Keratinocyte (primary cell): ENCODE measurements at regions not wholly inside any gene's neighbourhood (a gene's known extent, or its start where the extent isn't known, plus 50 kb on each side); places are given as distances from the start of the nearest gene placed in this dataset.

Source experiments
- DNase-seq: peaks from one replicate; pipeline ENCODE4 v3.0.0-alpha.2; 2011; ENCODE audit warnings: low read depth, missing footprints, low spot score
- FAIRE-seq: peaks from 2 replicates; lab custom pipeline; 2011; peaks lifted over from hg19 to GRCh38; lab: Jason Lieb, UNC
- H2AFZ ChIP-seq: 2 replicates; pipeline ENCODE4 v1.6.0; 2012; ENCODE audit warnings: low read length, control low read depth, inconsistent platforms; ENCODE audit not compliant: control insufficient read depth
- H3K27ac ChIP-seq: 2 replicates; pipeline ENCODE4 v1.5.1; 2011; ENCODE audit warnings: low read length; ENCODE audit not compliant: control insufficient read depth, insufficient read depth
- H3K27me3 ChIP-seq: 3 replicates; pipeline ENCODE4 v1.6.0; 2011; ENCODE audit warnings: low read length; ENCODE audit not compliant: control insufficient read depth, insufficient read depth; ENCODE audit errors: extremely low read depth
- H3K36me3 ChIP-seq, 2 experiments: 2 replicates in 1 of 2; 3 replicates in 1 of 2; pipeline ENCODE4 v1.5.1; 2011; ENCODE audit warnings: low read length in 2 of 2, mild to moderate bottlenecking in 1 of 2; ENCODE audit not compliant: control insufficient read depth in 2 of 2, insufficient read depth in 2 of 2; ENCODE audit errors: extremely low read depth in 1 of 2
- H3K4me1 ChIP-seq: 3 replicates; pipeline ENCODE4 v1.5.1; 2011; ENCODE audit warnings: low read length; ENCODE audit not compliant: control insufficient read depth, insufficient read depth; ENCODE audit errors: extremely low read depth
- H3K4me2 ChIP-seq: 3 replicates; pipeline ENCODE4 v1.6.0; 2011; ENCODE audit warnings: low read depth, low read length; ENCODE audit not compliant: control insufficient read depth, insufficient read depth; ENCODE audit errors: extremely low read depth
- H3K4me3 ChIP-seq, 3 experiments: fragments of 200-600 bp in 1 of 3; sonication (generic) in 1 of 3; 2 replicates in 2 of 3; 3 replicates in 1 of 3; pipeline ENCODE4 v1.5.1; 2011 to 2016; ENCODE audit warnings: low read length in 3 of 3, mild to moderate bottlenecking in 3 of 3, control low read depth in 2 of 3, inconsistent platforms in 1 of 3, low read depth in 1 of 3, mixed read lengths in 1 of 3, mixed run types in 1 of 3, moderate library complexity in 1 of 3; ENCODE audit not compliant: control insufficient read depth in 2 of 3, insufficient read depth in 2 of 3; ENCODE audit errors: extremely low read depth in 1 of 3
- H3K79me2 ChIP-seq: 2 replicates; pipeline ENCODE4 v1.6.0; 2012; ENCODE audit warnings: low read length; ENCODE audit not compliant: control insufficient read depth, insufficient read depth
- H3K9ac ChIP-seq: 3 replicates; pipeline ENCODE4 v1.6.0; 2011; ENCODE audit warnings: low read length; ENCODE audit not compliant: control insufficient read depth, insufficient read depth; ENCODE audit errors: extremely low read depth
- H3K9me1 ChIP-seq: 3 replicates; pipeline ENCODE4 v1.6.0; 2011; ENCODE audit warnings: low read length; ENCODE audit not compliant: control insufficient read depth, insufficient read depth; ENCODE audit errors: extremely low read depth
- H3K9me3 ChIP-seq: 2 replicates; pipeline ENCODE4 v1.5.1; 2012; ENCODE audit warnings: low read depth, low read length; ENCODE audit not compliant: control insufficient read depth
- H4K20me1 ChIP-seq: 3 replicates; pipeline ENCODE4 v1.6.0; 2011; ENCODE audit warnings: low read length; ENCODE audit not compliant: control insufficient read depth, insufficient read depth; ENCODE audit errors: extremely low read depth
- EZH2 ChIP-seq: IDR thresholded peaks from one replicate; pipeline ENCODE4 v1.6.1; 2012; ENCODE audit warnings: inconsistent platforms, mild to moderate bottlenecking, low read length, moderate library complexity
- dilution Hi-C: fragments of 300-500 bp; cut with MboI; formaldehyde crosslinking; loops from one replicate; pipeline ENCODE4 v1.7.0; 2020; ENCODE audit warnings: low sequenced_read_pairs; ENCODE audit not compliant: extremely low pct_ligation_motif_present
- TF ChIP-seq, protein P1 (sequence below), 3 experiments: IDR thresholded peaks in 1 of 3; conservative IDR thresholded peaks in 1 of 3; optimal IDR thresholded peaks in 1 of 3; 2 replicates in 2 of 3; 3 replicates in 1 of 3; pipeline versions ENCODE3 to v1.5.1; 2011; ENCODE audit warnings: low read length in 3 of 3, mild to moderate bottlenecking in 3 of 3, moderate library complexity in 2 of 3, control low read depth in 1 of 3, inconsistent platforms in 1 of 3; ENCODE audit not compliant: insufficient read depth in 2 of 3; ENCODE audit errors: extremely low read depth in 1 of 3

DNA sequence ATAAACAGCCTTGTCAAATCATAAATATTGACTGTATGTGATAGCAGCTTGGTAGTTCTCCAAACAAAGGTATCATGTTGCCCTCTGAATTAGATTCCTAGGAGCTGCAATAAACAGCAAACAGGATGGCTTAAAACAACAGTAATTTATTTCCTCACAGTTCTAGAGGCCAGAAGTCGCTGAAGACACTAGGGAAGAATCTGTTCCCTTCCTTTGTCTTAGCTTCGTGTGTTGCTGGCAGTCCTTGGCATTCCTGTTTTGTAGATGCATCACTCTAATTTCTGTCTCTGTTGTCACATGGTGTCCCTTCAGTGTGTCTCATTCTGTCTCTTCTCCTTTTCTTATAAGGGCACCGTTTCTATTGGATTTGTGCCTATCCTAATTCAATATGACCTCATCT, 679.3 kb downstream of the OTOL1 start:
- Histone ChIP-seq H3K9ac (no peak overlapping the region), H3K9me3 (no peaks in the 10 kb centered on the region), H3K79me2 (no peaks in the 10 kb centered on the region), H3K4me3 (no peak overlapping the region), H3K4me2 (no peak overlapping the region), H3K27ac (no peak overlapping the region), H3K27me3 (no peaks in the 10 kb centered on the region), H2AFZ (no peak overlapping the region), H4K20me1 (no peaks in the 10 kb centered on the region), H3K36me3 (no peaks in the 10 kb centered on the region), H3K4me1 (no peaks in the 10 kb centered on the region), H3K9me1 (no peaks in the 10 kb centered on the region)
- DNase-seq (no peak), FAIRE-seq (no peak)
- no peak for TF ChIP-seq EZH2
- TF ChIP-seq, protein P1, sequence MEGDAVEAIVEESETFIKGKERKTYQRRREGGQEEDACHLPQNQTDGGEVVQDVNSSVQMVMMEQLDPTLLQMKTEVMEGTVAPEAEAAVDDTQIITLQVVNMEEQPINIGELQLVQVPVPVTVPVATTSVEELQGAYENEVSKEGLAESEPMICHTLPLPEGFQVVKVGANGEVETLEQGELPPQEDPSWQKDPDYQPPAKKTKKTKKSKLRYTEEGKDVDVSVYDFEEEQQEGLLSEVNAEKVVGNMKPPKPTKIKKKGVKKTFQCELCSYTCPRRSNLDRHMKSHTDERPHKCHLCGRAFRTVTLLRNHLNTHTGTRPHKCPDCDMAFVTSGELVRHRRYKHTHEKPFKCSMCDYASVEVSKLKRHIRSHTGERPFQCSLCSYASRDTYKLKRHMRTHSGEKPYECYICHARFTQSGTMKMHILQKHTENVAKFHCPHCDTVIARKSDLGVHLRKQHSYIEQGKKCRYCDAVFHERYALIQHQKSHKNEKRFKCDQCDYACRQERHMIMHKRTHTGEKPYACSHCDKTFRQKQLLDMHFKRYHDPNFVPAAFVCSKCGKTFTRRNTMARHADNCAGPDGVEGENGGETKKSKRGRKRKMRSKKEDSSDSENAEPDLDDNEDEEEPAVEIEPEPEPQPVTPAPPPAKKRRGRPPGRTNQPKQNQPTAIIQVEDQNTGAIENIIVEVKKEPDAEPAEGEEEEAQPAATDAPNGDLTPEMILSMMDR (optimal IDR thresholded peaks at IDR 0.05 in 1 of 3, IDR thresholded peaks at IDR 0.05 in 1 of 3, conservative IDR thresholded peaks at IDR 0.05 in 1 of 3; ENCODE audit: extremely low read depth in 1 of 3, insufficient read depth in 2 of 3, low read length in 3 of 3): no peak
- dilution Hi-C loops: no loop called here

DNA sequence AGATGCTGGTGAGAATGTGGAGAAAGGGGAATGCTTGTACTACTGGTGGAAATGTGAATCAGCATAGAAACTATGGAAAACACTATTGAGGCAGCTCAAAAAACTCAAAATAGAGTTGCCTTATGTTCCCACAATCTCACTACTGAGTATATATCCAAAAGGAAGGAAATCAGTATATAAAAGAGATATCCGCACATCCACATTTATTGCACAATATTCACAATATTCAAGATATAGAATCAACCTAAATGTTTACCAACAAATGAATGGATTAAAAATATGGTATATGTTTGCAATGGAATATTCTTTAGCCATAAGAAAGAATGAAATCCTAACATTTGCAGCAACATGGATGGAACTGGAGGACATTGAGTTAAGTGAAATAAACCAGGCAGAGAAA, 686.8 kb downstream of the OTOL1 start:
- H3K27ac ChIP-seq: no peak overlapping the region
- H3K36me3 ChIP-seq: no peaks in the 10 kb centered on the region
- no peaks in the 10 kb centered on the region for H3K9me1 ChIP-seq
- no peak overlapping the region for H2AFZ ChIP-seq
- H3K9ac ChIP-seq: no peak overlapping the region
- no peaks in the 10 kb centered on the region for H3K4me1 ChIP-seq
- DNase-seq: no peak
- TF ChIP-seq, protein P1 (optimal IDR thresholded peaks at IDR 0.05 in 1 of 3, IDR thresholded peaks at IDR 0.05 in 1 of 3, conservative IDR thresholded peaks at IDR 0.05 in 1 of 3; ENCODE audit: extremely low read depth in 1 of 3, insufficient read depth in 2 of 3, low read length in 3 of 3): no peak
- TF ChIP-seq EZH2: no peak
- dilution Hi-C loops: no loop called here
- no peak overlapping the region for H3K4me2 ChIP-seq
- FAIRE-seq: no peak
- no peaks in the 10 kb centered on the region for H3K27me3 ChIP-seq
- H3K4me3 ChIP-seq: no peak overlapping the region
- H4K20me1 ChIP-seq: no peaks in the 10 kb centered on the region
- no peaks in the 10 kb centered on the region for H3K9me3 ChIP-seq
- H3K79me2 ChIP-seq: no peaks in the 10 kb centered on the region
